Right lobe of liver (tissue), 6 donors: ENCODE measurements at regions not wholly inside any gene's neighbourhood (a gene's known extent, or its start where the extent isn't known, plus 50 kb on each side); places are given as distances from the start of the nearest gene placed in this dataset.
A peak's percentile ranks its signal among the peaks of the same experiment; 100 is the strongest.

Experiments used
- ATAC-seq, 4 donors: fragments of 200-7000 bp; cut with Tn5 transposase; one replicate each; pipeline ENCODE4 v1.9.1; 2020; ENCODE audit warnings: mild to moderate bottlenecking in 4 of 4, moderate library complexity in 4 of 4
- DNase-seq, 3 donors: peaks; one replicate each; pipeline ENCODE4 v3.0.0-alpha.2; 2020
- H3K27ac ChIP-seq, 3 donors: fragments of 200-600 bp; one replicate each; pipeline ENCODE4 v1.8.0; 2022
- H3K27me3 ChIP-seq, 2 donors: fragments of 200-600 bp; one replicate each; pipeline ENCODE4 v1.8.0; 2022
- H3K36me3 ChIP-seq, 4 donors: fragments of 200-600 bp; sonication (generic) in 1 of 4; one replicate each; pipeline versions ENCODE4 v1.5.1 to v1.8.0; 2017 to 2022; ENCODE audit warnings: control low read depth in 1 of 4
- H3K4me1 ChIP-seq, 4 donors: fragments of 200-600 bp; sonication (generic) in 1 of 4; one replicate each; pipeline versions ENCODE4 v1.5.1 to v1.8.0; 2017 to 2022; ENCODE audit warnings: control low read depth in 1 of 4
- H3K4me3 ChIP-seq, 3 donors: fragments of 200-600 bp; one replicate each; pipeline ENCODE4 v1.8.0; 2022
- H3K9me3 ChIP-seq, 4 donors: fragments of 200-600 bp; sonication (generic) in 1 of 4; one replicate each; pipeline versions ENCODE4 v1.5.1 to v1.8.0; 2017 to 2022; ENCODE audit warnings: control low read depth in 1 of 4
- POLR2A ChIP-seq: fragments of 450-650 bp; IDR thresholded peaks from one replicate; pipeline ENCODE4 v1.6.1; 2017; ENCODE audit warnings: antibody characterized with exemption, mild to moderate bottlenecking
- WGBS: methylation state at CpG from one replicate; pipeline ENCODE4 v1.1.6; 2018; ENCODE audit warnings: low coverage, low lambda C conversion rate; ENCODE audit not compliant: insufficient coverage; ENCODE audit errors: missing lambda C conversion rate; 5-methylcytosine and 5-hydroxymethylcytosine counted together
- intact Hi-C, 2 donors: fragments of 100-400 bp; cut with DNase I; formaldehyde crosslinking; loops; one replicate each; pipeline versions ENCODE4 v1.11.2 to v1.14.1; 2022
- TF ChIP-seq, protein P1 (sequence below), 4 donors: fragments of 200-600 bp in 3 of 4; fragments of 450-650 bp in 1 of 4; IDR thresholded peaks; one replicate each; pipeline versions ENCODE4 v1.5.1 to v1.8.0; 2016 to 2022; ENCODE audit warnings: antibody characterized with exemption in 4 of 4, mild to moderate bottlenecking in 2 of 4
- donor health status: DM: no; HTN: yes; CAD: no.
- donor health status: DM: no; HTN: no; CAD: no.
- donor health status: DM: no; HTN: no; CAD: no.
- donor health status: DM: no; HTN: yes; CAD: no.
- donor health status: DM: no; HTN: yes; CAD: no.

DNA sequence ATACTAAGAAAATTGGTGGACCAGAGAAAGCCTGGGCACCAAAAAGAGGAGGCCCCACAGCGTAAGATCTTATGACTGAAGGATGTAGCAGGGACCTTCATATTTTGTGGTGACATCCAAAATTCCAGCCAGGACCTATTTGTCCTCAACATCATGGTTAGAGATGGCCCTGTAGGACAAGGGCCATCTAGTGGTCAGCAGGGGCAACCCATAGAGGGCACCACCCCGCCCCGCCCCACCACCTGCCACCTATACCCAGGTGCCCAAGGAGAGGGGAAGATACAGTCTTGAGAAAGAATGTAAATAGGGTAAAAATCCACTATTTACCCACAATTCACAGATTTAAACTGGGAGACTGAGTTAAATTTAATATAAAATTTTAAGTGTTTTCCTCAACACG is 59.6 kb upstream of the TMEM163 start:
- Histone ChIP-seq H3K27me3 (no peaks in the 10 kb centered on the region), H3K4me3 (no peak overlapping the region), H3K27ac (no peak overlapping the region), H3K4me1 (no peaks in the 10 kb centered on the region), H3K36me3 (no peaks in the 10 kb centered on the region), H3K9me3 (no peaks in the 10 kb centered on the region)
- TF ChIP-seq, protein P1, sequence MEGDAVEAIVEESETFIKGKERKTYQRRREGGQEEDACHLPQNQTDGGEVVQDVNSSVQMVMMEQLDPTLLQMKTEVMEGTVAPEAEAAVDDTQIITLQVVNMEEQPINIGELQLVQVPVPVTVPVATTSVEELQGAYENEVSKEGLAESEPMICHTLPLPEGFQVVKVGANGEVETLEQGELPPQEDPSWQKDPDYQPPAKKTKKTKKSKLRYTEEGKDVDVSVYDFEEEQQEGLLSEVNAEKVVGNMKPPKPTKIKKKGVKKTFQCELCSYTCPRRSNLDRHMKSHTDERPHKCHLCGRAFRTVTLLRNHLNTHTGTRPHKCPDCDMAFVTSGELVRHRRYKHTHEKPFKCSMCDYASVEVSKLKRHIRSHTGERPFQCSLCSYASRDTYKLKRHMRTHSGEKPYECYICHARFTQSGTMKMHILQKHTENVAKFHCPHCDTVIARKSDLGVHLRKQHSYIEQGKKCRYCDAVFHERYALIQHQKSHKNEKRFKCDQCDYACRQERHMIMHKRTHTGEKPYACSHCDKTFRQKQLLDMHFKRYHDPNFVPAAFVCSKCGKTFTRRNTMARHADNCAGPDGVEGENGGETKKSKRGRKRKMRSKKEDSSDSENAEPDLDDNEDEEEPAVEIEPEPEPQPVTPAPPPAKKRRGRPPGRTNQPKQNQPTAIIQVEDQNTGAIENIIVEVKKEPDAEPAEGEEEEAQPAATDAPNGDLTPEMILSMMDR (IDR thresholded peaks at IDR 0.05), result peak; percentile 38 to 56 (median 46)
- TF ChIP-seq POLR2A, result no peak
- DNase-seq (peak in 1 of 3 donors; percentile 35), ATAC-seq (peak; percentile 68 to 79 (median 74))
- WGBS, result 84% methylated on average over 4 of the region's 4 CpGs
- intact Hi-C loops, result no loop called here

DNA sequence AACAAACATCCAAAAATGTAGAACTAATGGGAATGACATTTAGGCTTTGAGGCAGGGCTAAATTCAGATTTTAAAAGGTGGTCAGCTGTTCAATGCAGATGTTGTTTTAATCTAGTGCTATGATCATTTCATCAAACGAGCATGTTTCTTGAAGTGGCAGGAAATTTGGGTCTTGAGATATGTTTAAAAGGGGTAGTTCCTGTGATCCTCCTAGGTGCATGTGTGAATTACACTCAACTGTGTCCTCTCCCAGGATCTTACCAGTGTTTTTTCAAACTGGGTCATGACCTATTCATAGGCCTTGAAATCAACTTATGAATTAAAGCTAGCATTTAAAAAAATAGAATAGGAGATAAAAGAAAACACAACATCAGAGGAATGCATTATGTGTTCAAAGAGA is 57.4 kb upstream of the ACMSD start:
- H3K36me3 ChIP-seq, result no peaks in the 10 kb centered on the region
- no peak overlapping the region for H3K4me3 ChIP-seq
- 43% methylated on average over 1 of the region's 1 CpG for WGBS
- intact Hi-C loops, result loop anchor here in 1 of 2 donors (10.0 kb wide), 1 partner anchor 124 kb away; no protein-coding TSS in a partner anchor
- DNase-seq (no peak), ATAC-seq (no peak)
- TF ChIP-seq, protein P1 (IDR thresholded peaks at IDR 0.05), result no peak
- H3K9me3 ChIP-seq, result no peaks in the 10 kb centered on the region
- no peaks in the 10 kb centered on the region for H3K27me3 ChIP-seq
- no peak overlapping the region for H3K27ac ChIP-seq
- no peaks in the 10 kb centered on the region for H3K4me1 ChIP-seq

DNA sequence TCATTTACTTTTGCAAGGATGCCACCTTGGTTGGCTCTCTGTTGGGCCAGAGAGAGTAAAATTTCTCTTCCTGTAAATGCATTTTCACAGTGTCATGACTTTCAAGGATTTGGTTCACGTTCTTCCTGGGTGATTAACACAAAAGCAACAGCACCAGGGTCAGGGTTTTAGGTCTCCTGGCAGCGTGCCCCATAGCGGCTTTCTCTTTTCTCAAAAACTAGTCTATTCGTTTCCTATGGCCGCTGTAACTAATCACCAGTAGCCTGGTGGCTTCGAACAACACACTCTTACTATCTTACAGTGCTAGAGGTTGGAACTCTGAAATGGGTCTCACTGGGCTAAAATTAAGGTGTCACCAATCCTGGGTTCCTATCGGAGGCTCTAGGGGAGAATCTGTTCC is 56.3 kb upstream of the ACMSD start:
- Histone ChIP-seq H3K27me3 (no peaks in the 10 kb centered on the region), H3K4me1 (no peaks in the 10 kb centered on the region), H3K9me3 (no peaks in the 10 kb centered on the region), H3K4me3 (no peak overlapping the region), H3K36me3 (no peaks in the 10 kb centered on the region), H3K27ac (peak overlapping the region in 1 of 3 donors; percentile 73)
- intact Hi-C loops, result loop anchor here in 1 of 2 donors (10.0 kb wide), 1 partner anchor 123 kb away; no protein-coding TSS in a partner anchor
- DNase-seq, result no peak
- WGBS, result 81% methylated on average over 7 of the region's 7 CpGs
- no peak for ATAC-seq
- no peak for TF ChIP-seq POLR2A
- TF ChIP-seq, protein P1 (IDR thresholded peaks at IDR 0.05), result no peak

DNA sequence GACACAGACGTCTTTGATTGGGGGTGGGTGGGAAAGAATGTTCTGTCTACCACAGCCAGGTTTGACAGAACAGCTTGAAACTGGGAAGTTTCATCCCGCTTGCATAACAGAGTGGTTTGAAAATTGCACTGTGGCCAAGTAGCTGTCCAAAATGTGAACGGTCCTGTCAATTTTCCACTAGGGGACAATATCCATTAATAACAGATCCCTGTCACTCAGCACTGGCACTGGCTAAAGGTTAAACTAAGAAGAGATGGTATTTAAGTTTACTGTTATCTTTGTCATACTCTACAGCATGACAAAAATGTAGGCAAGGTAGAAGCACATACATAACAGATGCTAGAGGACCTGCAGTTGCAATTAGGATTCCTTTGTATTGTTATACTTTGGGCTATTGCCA is 55.6 kb upstream of the ACMSD start:
- H3K4me1 ChIP-seq, result no peaks in the 10 kb centered on the region
- H3K4me3 ChIP-seq, result no peak overlapping the region
- DNase-seq (peak in 1 of 3 donors; percentile 67), ATAC-seq (peak; percentile 83 to 95 (median 93))
- no peak for TF ChIP-seq POLR2A
- TF ChIP-seq, protein P1 (IDR thresholded peaks at IDR 0.05), result peak; percentile 9 to 64 (median 55)
- H3K36me3 ChIP-seq, result no peaks in the 10 kb centered on the region
- no peaks in the 10 kb centered on the region for H3K9me3 ChIP-seq
- peak overlapping the region in 1 of 3 donors; percentile 73 for H3K27ac ChIP-seq
- WGBS, result 11% methylated on average over 3 of the region's 3 CpGs
- H3K27me3 ChIP-seq, result no peaks in the 10 kb centered on the region
- intact Hi-C loops, result loop anchor here in 1 of 2 donors (10.0 kb wide), 1 partner anchor 122 kb away; no protein-coding TSS in a partner anchor
